Glomerular visceral epithelial cell (primary cell): ENCODE measurements at regions not wholly inside any gene's neighbourhood (a gene's known extent, or its start where the extent isn't known, plus 50 kb on each side); places are given as distances from the start of the nearest gene placed in this dataset.
A peak's percentile ranks its signal among the peaks of the same experiment; 100 is the strongest.

Source experiments
- DNase-seq: peaks from one replicate; pipeline ENCODE4 v3.0.0-alpha.2; 2016; ENCODE audit errors: extremely low spot score

DNA sequence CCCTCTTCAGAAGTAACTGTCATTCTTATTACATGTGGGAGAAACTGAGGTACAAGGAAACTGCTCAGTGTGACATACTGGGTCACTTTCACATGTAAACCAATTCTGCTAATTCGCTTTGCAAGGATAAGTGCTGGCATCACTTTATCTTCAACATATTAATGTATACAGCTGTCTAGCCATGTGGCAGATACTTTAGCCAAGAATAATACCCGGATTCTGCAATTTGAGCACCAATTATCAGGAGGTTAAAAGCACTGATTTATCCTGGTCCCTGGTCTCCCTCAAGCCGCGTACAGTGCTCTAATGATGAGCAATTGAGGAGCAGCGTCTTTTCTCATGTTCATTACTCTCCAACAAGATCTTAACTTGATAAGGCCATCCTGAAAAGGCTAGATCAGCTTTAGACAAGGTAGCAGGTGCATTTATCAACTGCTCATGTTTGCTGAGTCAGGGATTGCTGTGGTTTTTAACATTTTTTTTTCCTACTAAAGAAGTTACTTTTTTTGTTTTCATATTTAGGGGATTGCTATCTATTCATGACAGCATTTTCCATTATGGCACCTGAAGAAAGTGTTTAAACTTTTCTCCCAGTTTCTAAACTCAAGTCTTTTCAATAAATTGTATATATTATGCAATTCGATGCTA lies 1066.3 kb upstream of the MAP3K7 start:
- DNase-seq, result no peak

GRCh38 chr6:91646649-91647048 lies 1059.8 kb upstream of the MAP3K7 start:
- no peak for DNase-seq

- no peak for DNase-seq
These were observed 1058.9 kb upstream of the MAP3K7 start for GRCh38 chr6:91645811-91646210.

- DNase-seq, result no peak
These were observed 1050.3 kb upstream of the MAP3K7 start for GRCh38 chr6:91637217-91637616.

GRCh38 chr6:91634791-91635190 lies 1047.9 kb upstream of the MAP3K7 start:
- DNase-seq, result no peak

DNA sequence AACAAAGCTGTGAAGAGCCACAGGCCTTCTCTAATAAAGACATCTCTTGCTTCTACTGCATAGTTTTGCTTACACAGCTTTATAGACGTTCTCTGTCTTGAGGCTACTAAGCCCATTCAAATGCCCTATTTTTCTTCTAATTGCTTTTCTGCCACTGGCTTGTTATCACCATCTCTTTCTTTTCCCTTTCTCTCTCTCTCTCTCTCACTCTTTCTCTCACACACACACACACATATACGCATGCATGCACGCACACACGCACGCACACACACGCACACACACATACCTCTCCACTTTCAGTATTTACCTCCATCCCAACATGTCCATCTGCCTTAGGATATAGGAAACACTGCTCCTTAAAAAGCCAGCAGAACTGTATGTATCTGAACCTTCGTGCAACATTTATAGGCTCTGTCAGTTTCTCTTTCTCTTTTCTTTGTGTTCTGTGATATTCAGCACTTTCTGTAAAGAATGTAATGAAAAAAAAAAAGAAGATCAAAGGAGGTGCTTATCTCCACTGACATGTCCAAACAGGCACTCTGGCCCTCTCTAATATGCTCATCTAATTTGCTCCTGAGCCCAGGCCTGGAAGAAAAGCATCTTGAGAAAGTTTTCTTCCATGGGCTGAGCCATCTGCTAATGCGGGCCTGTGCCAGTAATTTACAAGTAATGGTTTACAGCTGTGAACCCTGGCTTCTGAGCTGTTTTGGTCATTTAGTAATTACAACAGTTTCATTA lies 1046.7 kb upstream of the MAP3K7 start:
- no peak for DNase-seq

DNA sequence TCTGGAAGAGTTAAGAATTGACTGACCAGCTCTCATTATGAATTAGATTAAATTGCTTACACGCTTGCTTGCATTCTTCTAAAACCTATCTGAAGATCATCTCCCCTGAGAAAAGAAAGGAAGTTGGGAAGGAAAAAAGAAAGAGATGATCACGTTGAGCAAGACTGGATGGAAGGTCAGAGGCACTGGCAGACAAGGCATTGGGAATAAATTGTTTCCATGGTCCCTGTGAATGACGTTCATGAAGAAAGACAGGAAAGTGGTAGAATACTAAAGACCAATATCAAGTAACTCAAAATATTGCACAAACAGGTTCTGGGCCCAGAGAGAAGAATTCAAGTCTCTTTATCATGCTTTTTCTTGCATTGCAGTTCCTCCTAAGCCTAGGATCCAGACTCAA lies 1045.4 kb upstream of the MAP3K7 start:
- no peak for DNase-seq

DNA sequence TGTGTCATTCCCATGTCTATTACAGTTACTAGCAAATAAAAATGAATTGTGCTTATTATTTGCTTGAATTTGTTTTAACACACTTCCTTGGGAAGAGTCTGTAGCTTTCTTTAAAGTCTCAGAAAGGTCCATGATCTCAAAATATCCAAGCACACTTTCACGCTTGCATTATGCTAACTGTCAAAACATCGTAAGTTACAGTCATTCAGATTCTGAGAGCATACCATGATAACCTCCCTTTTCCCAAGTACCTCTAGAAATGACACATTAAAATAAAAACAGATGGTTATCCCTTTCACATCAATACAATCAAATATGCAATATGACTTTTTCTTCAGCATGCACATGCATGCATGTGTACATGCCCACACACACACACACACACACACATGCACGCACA lies 1044.4 kb upstream of the MAP3K7 start:
- DNase-seq, result no peak

DNA sequence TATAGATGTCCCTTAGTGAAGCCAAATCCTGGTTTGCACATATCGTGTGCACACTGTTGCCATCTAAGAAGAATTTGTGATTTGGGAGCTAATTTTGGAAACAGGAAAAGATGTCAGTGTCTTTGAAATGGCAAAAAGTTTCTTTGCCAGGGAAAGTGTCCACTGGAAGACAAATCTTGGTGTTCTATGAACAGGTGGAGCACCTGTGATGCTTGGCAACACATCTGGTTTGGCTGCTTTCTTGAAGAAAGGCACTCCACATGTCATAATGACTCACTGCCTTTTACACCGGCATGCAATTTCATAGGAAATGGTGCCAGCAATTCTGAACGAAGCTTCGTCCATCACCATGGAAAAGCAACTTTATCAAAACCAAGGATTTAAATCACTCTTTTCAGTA lies 1040.0 kb upstream of the MAP3K7 start:
- DNase-seq, result no peak

DNA sequence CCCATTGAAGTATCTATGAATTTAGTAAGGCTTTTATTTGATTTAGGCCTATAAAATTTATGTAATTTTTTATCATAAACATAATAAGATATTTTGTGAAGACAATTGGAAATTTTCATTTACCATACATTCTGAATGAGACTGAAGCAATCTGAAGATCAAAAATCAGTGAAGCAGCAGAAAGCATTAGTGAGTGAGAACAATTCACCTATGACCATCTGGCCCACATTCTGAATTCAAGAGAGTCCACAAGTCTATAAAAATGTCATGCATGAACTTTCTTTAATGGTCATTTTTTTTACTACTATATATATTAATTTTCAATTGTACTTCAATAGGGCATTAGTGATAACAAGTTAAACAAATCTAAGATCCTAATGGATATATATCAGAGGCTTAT lies 1026.6 kb upstream of the MAP3K7 start:
- DNase-seq, result no peak

- DNase-seq, result no peak
These were observed 1024.3 kb upstream of the MAP3K7 start for GRCh38 chr6:91611190-91611589.

DNA sequence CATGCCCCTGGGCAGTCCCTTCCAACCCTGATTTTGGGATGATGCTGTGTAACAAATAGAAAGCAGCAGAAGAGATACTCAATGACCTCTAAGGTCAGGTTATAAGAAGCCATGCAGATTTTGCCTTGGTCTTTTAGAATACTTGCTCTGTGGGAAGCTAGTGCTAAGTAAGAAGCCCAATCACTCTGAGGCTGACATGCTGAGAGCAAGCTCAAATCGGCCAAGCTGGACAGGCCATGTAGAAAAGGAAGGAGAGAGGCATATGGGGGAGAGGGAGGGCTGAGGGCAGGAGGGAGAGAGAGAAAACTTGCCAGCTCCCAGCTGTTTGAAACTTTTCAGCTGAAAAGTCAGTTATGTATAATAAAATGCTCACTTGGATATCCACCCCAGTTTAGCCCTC lies 1021.6 kb upstream of the MAP3K7 start:
- no peak for DNase-seq

- no peak for DNase-seq
These were observed 1019.5 kb upstream of the MAP3K7 start for GRCh38 chr6:91606148-91606901.

DNA sequence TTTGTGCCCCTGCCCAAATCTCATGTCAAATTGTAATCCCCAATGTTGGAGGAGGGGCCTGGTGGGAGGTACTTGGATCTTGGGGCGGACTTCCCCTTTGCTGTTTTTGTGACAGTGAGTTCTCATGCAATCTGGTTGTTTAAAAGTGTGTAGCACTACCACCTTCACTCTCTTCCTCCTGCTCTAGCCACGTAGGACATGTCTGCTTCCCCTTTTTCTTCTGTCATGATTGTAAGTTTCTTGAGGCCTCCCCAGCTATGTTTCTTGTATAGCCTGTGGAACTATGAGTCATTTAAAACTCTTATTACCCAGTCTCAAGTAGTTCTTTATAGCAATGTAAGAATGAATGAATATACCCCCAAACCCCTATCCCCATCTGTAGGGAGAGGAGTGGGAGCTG lies 1013.7 kb upstream of the MAP3K7 start:
- no peak for DNase-seq

- DNase-seq, result no peak
These were observed 1003.3 kb upstream of the MAP3K7 start for GRCh38 chr6:91590191-91590590.

DNA sequence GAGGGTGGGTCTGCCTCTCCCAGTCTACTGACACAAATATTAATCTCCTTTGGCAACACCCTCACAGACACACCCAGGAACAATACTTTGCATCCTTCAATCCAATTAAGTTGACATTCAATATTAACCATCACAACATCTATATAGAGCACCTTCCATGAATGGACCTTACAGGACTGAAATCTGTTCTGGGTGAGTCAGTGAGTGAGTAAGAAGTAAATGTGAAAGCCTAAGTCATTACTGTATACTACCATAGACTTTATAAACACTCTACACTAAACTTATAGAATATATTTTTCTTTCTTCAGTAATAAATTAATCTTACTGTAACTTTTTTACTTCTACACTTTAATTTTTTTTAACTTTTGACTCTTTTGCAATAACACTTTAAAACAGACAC lies 993.8 kb upstream of the MAP3K7 start:
- DNase-seq, result no peak

DNA sequence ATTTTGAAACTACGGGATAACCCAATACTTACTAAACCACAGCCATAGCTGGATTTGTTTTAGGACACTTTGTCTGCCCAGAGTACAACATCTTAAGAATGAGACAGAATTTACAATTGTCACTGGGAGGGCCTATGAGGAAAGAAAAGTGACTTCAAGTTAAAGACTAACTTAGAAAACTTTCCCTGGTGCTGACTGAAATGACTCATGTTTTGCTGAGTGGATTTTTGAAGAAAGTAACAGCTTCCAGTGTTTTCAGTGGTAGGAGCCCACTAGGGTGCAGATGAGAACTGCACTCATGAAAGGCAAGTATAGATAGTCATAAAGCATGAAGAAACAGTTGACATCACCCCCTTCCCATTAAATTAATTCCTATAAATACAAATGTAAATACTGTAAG lies 988.2 kb upstream of the MAP3K7 start:
- DNase-seq, result peak; percentile 16

- no peak for DNase-seq
These were observed 987.0 kb upstream of the MAP3K7 start for GRCh38 chr6:91573826-91574416.

DNA sequence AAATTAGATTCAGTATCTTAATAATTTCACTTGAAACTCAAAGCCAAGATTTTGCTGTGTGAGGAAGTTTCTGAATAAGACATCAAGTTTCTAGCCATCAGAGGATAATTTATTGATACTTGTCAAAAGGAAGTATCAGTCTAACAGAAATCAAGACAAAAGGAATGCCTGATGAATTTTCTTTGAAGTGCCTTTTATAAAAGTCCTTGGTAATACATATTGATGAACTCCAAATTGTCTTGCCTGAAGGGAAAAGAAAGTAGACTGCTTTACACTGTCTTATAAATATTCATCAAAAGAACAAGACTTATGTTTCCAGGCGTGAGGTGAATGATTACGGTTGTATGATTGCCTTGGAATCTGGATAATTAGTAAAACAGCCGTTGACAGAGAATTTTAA lies 986.0 kb upstream of the MAP3K7 start:
- no peak for DNase-seq

GRCh38 chr6:91569071-91569470 lies 982.2 kb upstream of the MAP3K7 start:
- no peak for DNase-seq

- no peak for DNase-seq
These were observed 979.6 kb upstream of the MAP3K7 start for GRCh38 chr6:91566467-91566866.

DNA sequence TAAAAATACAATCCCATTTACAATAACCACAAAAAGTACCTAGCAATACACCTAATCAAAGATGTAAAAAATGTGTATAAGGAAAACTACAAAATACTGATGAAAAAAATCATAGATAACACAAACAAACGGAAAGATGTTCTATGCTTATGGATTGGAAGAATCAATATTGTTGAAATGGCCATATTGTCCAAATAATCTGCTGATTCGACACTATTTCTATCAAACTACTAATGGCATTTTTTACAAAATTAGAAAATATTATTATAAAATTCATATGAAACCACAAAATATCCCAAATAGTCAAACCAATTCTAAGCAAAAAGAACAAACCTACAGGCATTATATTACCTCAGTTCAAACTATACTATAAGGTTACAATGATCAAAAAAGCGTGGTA lies 978.3 kb upstream of the MAP3K7 start:
- no peak for DNase-seq

GRCh38 chr6:91562955-91563354 lies 976.1 kb upstream of the MAP3K7 start:
- no peak for DNase-seq
